ENCODE measurements at regions not wholly inside any gene's neighbourhood (a gene's known extent, or its start where the extent isn't known, plus 50 kb on each side); places are given as distances from the start of the nearest gene placed in this dataset.
"Not testable (repeated sequence)": the region's sequence is repeated elsewhere in the genome, so short reads cannot be mapped to it uniquely, and the experiment has no call there.

GRCh38 chr4:49321511-49322300, 335.6 kb downstream of the CWH43 start:
- H3K9me3 Mint-ChIP-seq: peaks cover 0 to 24% (median 15%) of the 10 kb centered on the region in 11 donors
- H3K27ac ChIP-seq (ENCODE audit: low read depth, low read length); H3K4me3 Mint-ChIP-seq; H3K27ac Mint-ChIP-seq; H3K4me3 ChIP-seq (ENCODE audit: low read length); H3K9me3 ChIP-seq (ENCODE audit: control insufficient read depth in 2 of 3, low read length in 3 of 3); H3K27me3 ChIP-seq (ENCODE audit: control insufficient read depth in 2 of 2, insufficient read depth in 2 of 2, low read length in 2 of 2); POLR2A ChIA-PET; DNase-seq; H3K36me3 ChIP-seq (ENCODE audit: control insufficient read depth in 2 of 3, insufficient read depth in 3 of 3, low read length in 3 of 3); H3K4me1 ChIP-seq (ENCODE audit: control insufficient read depth in 2 of 2, insufficient read depth in 2 of 2, low read length in 2 of 2); H3K4me1 Mint-ChIP-seq; ATAC-seq; CTCF ChIA-PET; intact Hi-C loops (cut with micrococcal nuclease): not testable (repeated sequence)
- H3K36me3 Mint-ChIP-seq: peaks cover 0 to 13% (median 5%) of the 10 kb centered on the region in 5 donors
- H3K27me3 Mint-ChIP-seq: peaks cover 0 to 18% (median 4%) of the 10 kb centered on the region in 5 donors

DNA sequence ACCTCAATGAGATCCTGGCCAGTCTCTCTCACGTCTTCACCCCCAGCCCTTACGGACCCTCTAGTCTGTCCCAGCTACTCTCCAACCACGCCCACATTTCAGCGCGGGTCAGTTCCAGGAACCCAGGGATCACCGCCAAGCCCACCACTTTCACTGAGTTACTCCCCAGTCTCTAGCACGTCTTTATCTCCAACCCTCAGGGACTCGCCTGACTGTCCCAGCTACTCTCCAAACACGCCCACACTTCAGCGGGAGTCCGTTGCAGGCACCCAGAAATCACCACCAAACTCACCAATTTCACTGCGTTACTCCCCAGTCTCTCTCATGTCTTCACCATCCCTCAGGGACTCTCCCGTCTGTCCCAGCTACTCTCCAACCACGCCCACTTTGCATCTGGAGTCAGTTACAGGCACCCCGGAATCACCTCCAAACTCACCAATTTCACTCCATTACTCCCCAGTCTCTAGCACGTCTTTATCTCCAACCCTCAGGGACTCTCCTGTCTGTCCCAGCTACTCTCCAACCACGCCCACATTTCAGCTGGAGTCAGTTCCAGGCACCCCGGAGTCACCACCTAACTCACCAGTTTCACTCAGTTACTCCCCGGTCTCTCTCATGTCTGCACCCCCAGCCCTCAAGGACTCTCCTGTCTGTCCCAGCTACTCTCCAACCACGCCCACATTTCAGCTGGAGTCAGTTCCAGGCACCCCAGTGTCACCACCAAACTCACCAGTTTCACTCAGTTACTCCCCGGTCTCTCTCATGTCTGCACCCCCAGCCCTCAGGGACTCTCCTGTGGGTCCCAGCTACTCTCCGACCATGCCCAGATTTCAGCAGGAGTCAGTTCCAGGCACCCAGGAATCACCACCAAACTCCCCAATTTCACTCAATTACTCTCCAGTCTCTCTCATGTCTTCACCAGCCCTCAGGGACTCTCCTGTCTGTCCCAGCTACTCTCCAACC, 336.8 kb downstream of the CWH43 start:
- H3K27me3 ChIP-seq (ENCODE audit: control insufficient read depth in 2 of 2, insufficient read depth in 2 of 2, low read length in 2 of 2); H3K4me3 ChIP-seq (ENCODE audit: low read length); H3K4me1 ChIP-seq (ENCODE audit: control insufficient read depth in 2 of 2, insufficient read depth in 2 of 2, low read length in 2 of 2); DNase-seq; H3K27ac ChIP-seq (ENCODE audit: low read depth, low read length); H3K36me3 ChIP-seq (ENCODE audit: control insufficient read depth in 2 of 3, insufficient read depth in 3 of 3, low read length in 3 of 3); ATAC-seq; POLR2A ChIA-PET; H3K4me1 Mint-ChIP-seq; CTCF ChIA-PET; intact Hi-C loops (cut with micrococcal nuclease); H3K9me3 ChIP-seq (ENCODE audit: control insufficient read depth in 2 of 3, low read length in 3 of 3); H3K4me3 Mint-ChIP-seq; H3K27ac Mint-ChIP-seq: not testable (repeated sequence)
- Mint-ChIP-seq H3K36me3 (peaks cover 0 to 13% (median 5%) of the 10 kb centered on the region in 5 donors), H3K9me3 (peaks cover 0 to 24% (median 15%) of the 10 kb centered on the region in 11 donors), H3K27me3 (peaks cover 0 to 16% (median 4%) of the 10 kb centered on the region in 5 donors)

DNA sequence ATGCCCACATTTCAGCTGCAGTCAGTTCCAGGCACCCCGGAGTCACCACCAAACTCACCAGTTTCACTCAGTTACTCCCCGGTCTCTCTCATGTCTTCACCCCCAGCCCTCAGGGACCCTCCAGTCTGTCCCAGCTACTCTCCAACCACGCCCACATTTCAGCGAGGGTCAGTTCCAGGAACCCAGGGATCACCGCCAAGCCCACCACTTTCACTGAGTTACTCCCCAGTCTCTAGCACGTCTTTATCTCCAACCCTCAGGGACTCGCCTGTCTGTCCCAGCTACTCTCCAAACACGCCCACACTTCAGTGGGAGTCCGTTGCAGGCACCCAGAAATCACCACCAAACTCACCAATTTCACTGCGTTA, 337.5 kb downstream of the CWH43 start:
- H3K9me3 ChIP-seq (ENCODE audit: control insufficient read depth in 2 of 3, low read length in 3 of 3); ATAC-seq; DNase-seq; POLR2A ChIA-PET; H3K4me1 Mint-ChIP-seq; H3K4me1 ChIP-seq (ENCODE audit: control insufficient read depth in 2 of 2, insufficient read depth in 2 of 2, low read length in 2 of 2); H3K27me3 ChIP-seq (ENCODE audit: control insufficient read depth in 2 of 2, insufficient read depth in 2 of 2, low read length in 2 of 2); H3K36me3 ChIP-seq (ENCODE audit: control insufficient read depth in 2 of 3, insufficient read depth in 3 of 3, low read length in 3 of 3); CTCF ChIA-PET; intact Hi-C loops (cut with micrococcal nuclease); H3K27ac ChIP-seq (ENCODE audit: low read depth, low read length); H3K4me3 ChIP-seq (ENCODE audit: low read length); H3K4me3 Mint-ChIP-seq; H3K27ac Mint-ChIP-seq: not testable (repeated sequence)
- Mint-ChIP-seq H3K9me3 (peaks cover 0 to 24% (median 15%) of the 10 kb centered on the region in 11 donors), H3K27me3 (peaks cover 0 to 16% (median 4%) of the 10 kb centered on the region in 5 donors), H3K36me3 (peaks cover 0 to 13% (median 5%) of the 10 kb centered on the region in 5 donors)

All from naive thymus-derived CD4-positive, alpha-beta T cell (primary cell).